GM23248 (cell line): ENCODE measurements at regions not wholly inside any gene's neighbourhood (a gene's known extent, or its start where the extent isn't known, plus 50 kb on each side); places are given as distances from the start of the nearest gene placed in this dataset.

Source experiments
- DNase-seq: peaks from one replicate; pipeline ENCODE4 v3.0.0-alpha.2; 2015
- H2AFZ ChIP-seq: fragments of 200-600 bp; sonication (generic); 2 replicates; pipeline ENCODE4 v1.6.1; 2016; ENCODE audit warnings: antibody characterized with exemption
- H3F3A ChIP-seq: fragments of 200-600 bp; sonication (generic); 2 replicates; pipeline ENCODE4 v1.6.1; 2016; ENCODE audit warnings: mild to moderate bottlenecking, antibody characterized with exemption, mixed run types; ENCODE audit not compliant: insufficient read depth
- H3K27ac ChIP-seq: fragments of 200-600 bp; sonication (generic); 2 replicates; pipeline ENCODE4 v1.5.1; 2016; ENCODE audit warnings: mild to moderate bottlenecking
- H3K27me3 ChIP-seq: fragments of 200-600 bp; sonication (generic); replicated peaks from 2 replicates; pipeline ENCODE4 v1.6.1; 2016; ENCODE audit warnings: mild to moderate bottlenecking; ENCODE audit not compliant: insufficient read depth
- H3K36me3 ChIP-seq: fragments of 200-600 bp; sonication (generic); 2 replicates; pipeline ENCODE4 v1.6.1; 2016; ENCODE audit warnings: low read depth, mild to moderate bottlenecking
- H3K4me1 ChIP-seq: fragments of 200-600 bp; sonication (generic); 2 replicates; pipeline ENCODE4 v1.6.1; 2016; ENCODE audit warnings: mild to moderate bottlenecking; ENCODE audit not compliant: insufficient read depth
- H3K4me2 ChIP-seq: fragments of 200-600 bp; sonication (generic); one replicate; pipeline ENCODE4 v1.6.1; 2016; ENCODE audit warnings: mild to moderate bottlenecking; ENCODE audit not compliant: unreplicated experiment
- H3K4me3 ChIP-seq: fragments of 200-600 bp; sonication (generic); 2 replicates; pipeline ENCODE4 v1.5.1; 2016; ENCODE audit warnings: mild to moderate bottlenecking
- H3K79me2 ChIP-seq: fragments of 200-600 bp; sonication (generic); 2 replicates; pipeline ENCODE4 v1.6.1; 2016; ENCODE audit warnings: mild to moderate bottlenecking; ENCODE audit not compliant: insufficient read depth
- H3K9ac ChIP-seq: fragments of 200-600 bp; sonication (generic); 2 replicates; pipeline ENCODE4 v1.6.1; 2016; ENCODE audit warnings: mild to moderate bottlenecking
- H3K9me2 ChIP-seq: fragments of 200-600 bp; sonication (generic); 2 replicates; pipeline ENCODE4 v1.6.1; 2016; ENCODE audit warnings: mixed run types, mild to moderate bottlenecking, moderate library complexity; ENCODE audit not compliant: insufficient read depth
- H3K9me3 ChIP-seq: fragments of 200-600 bp; sonication (generic); one replicate; pipeline ENCODE4 v1.6.1; 2017; ENCODE audit warnings: low read depth
- H4K20me1 ChIP-seq: fragments of 200-600 bp; sonication (generic); 2 replicates; pipeline ENCODE4 v1.6.0; 2016; ENCODE audit not compliant: insufficient read depth
- EZH2 ChIP-seq: fragments of 200-600 bp; sonication (generic); IDR thresholded peaks from 2 replicates; pipeline ENCODE4 v1.6.1; 2018; ENCODE audit warnings: antibody characterized with exemption, mild to moderate bottlenecking; ENCODE audit not compliant: insufficient read depth, poor library complexity, severe bottlenecking
- EZH2phosphoT487 ChIP-seq: fragments of 200-600 bp; sonication (generic); IDR thresholded peaks from 2 replicates; pipeline ENCODE4 v1.6.1; 2018; ENCODE audit warnings: antibody characterized with exemption, moderate library complexity, mild to moderate bottlenecking, low read depth; ENCODE audit not compliant: insufficient read depth
- WGBS, 2 experiments: methylation state at CpG; one replicate each; pipeline ENCODE4 v1.1.6; 2015 to 2017; ENCODE audit warnings: low lambda C conversion rate in 2 of 2, low coverage in 1 of 2; ENCODE audit errors: missing lambda C conversion rate in 2 of 2; 5-methylcytosine and 5-hydroxymethylcytosine counted together
- in situ Hi-C: fragments of 300-500 bp; cut with MboI; formaldehyde crosslinking; loops from 2 replicates; pipeline ENCODE4 v1.15.0; 2020

DNA sequence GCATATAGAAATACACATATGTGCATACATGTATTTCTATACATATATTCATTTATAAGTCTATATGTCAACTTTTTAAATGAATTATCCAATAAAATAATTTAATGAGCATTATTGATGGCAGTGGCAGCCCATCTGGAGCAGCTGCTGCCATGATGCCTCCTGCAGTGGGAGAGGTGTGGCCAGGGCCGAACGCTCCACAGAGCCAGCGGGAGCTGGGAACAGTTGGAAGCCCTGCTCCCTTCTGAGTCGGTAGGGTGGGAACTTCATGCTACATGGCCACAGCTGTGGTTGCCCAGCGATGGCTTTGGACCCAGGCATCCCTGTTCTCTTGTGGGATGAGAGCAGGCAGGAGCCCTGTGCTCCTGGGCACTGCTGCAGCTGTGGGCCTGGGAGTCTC is 812.4 kb upstream of the CTNND2 start:
- TF ChIP-seq EZH2phosphoT487 (no peak), EZH2 (no peak)
- Histone ChIP-seq H3K9ac (no peak overlapping the region), H3K27me3 (no peaks in the 10 kb centered on the region), H3K79me2 (no peaks in the 10 kb centered on the region), H3K9me3 (peaks cover 5% of the 10 kb centered on the region), H4K20me1 (no peaks in the 10 kb centered on the region), H3K27ac (no peak overlapping the region), H3K4me2 (no peak overlapping the region), H3K9me2 (no peaks in the 10 kb centered on the region), H3K4me3 (no peak overlapping the region), H2AFZ (no peak overlapping the region), H3K36me3 (no peaks in the 10 kb centered on the region), H3K4me1 (no peaks in the 10 kb centered on the region), H3F3A (no peaks in the 10 kb centered on the region)
- WGBS, 2 experiments = 18 to 19% methylated on average over 5 of the region's 5 CpGs
- in situ Hi-C loops = no loop called here
- no peak for DNase-seq

DNA sequence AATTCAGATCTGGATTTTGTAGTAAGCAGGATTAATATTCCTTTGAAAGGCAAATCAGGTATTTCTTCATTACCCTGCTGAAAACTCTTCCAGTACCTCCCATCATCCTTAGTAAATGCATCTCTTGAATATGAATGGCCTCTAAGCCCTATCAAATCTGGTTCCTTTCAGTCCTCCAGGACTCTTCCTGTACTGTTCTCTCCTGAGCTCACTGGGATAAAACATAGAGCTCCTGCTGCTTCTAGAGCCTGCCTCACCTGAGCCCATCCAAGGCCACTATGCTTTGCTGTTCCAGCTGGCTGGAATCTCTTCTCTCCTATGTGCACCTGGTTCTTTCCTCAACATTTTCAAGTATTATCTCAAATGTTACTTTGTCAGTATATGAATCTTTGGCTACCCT is 803.3 kb upstream of the CTNND2 start:
- H3K4me3 ChIP-seq = no peak overlapping the region
- no peak for TF ChIP-seq EZH2phosphoT487
- TF ChIP-seq EZH2 = no peak
- H4K20me1 ChIP-seq = no peaks in the 10 kb centered on the region
- H3K79me2 ChIP-seq = no peaks in the 10 kb centered on the region
- no peaks in the 10 kb centered on the region for H3K9me3 ChIP-seq
- no peaks in the 10 kb centered on the region for H3K36me3 ChIP-seq
- no peak for DNase-seq
- H3K4me1 ChIP-seq = no peaks in the 10 kb centered on the region
- H2AFZ ChIP-seq = no peak overlapping the region
- no peak overlapping the region for H3K9ac ChIP-seq
- no peaks in the 10 kb centered on the region for H3K27me3 ChIP-seq
- in situ Hi-C loops = no loop called here
- no peak overlapping the region for H3K4me2 ChIP-seq
- H3K27ac ChIP-seq = no peak overlapping the region
- no peaks in the 10 kb centered on the region for H3K9me2 ChIP-seq
- H3F3A ChIP-seq = no peaks in the 10 kb centered on the region

GRCh38 chr5:12704955-12705354 is 800.7 kb upstream of the CTNND2 start:
- no peaks in the 10 kb centered on the region for H3K27me3 ChIP-seq
- no peaks in the 10 kb centered on the region for H3K36me3 ChIP-seq
- no peak overlapping the region for H2AFZ ChIP-seq
- no peaks in the 10 kb centered on the region for H3K4me1 ChIP-seq
- no peaks in the 10 kb centered on the region for H3F3A ChIP-seq
- no peak overlapping the region for H3K4me3 ChIP-seq
- no peaks in the 10 kb centered on the region for H3K79me2 ChIP-seq
- no peaks in the 10 kb centered on the region for H3K9me2 ChIP-seq
- H3K27ac ChIP-seq = no peak overlapping the region
- DNase-seq = peak; percentile 2
- in situ Hi-C loops = no loop called here
- no peaks in the 10 kb centered on the region for H3K9me3 ChIP-seq
- TF ChIP-seq EZH2 = no peak
- TF ChIP-seq EZH2phosphoT487 = no peak
- no peak overlapping the region for H3K4me2 ChIP-seq
- no peaks in the 10 kb centered on the region for H4K20me1 ChIP-seq
- no peak overlapping the region for H3K9ac ChIP-seq
- WGBS, 2 experiments = 26 to 35% methylated on average over 2 of the region's 2 CpGs

DNA sequence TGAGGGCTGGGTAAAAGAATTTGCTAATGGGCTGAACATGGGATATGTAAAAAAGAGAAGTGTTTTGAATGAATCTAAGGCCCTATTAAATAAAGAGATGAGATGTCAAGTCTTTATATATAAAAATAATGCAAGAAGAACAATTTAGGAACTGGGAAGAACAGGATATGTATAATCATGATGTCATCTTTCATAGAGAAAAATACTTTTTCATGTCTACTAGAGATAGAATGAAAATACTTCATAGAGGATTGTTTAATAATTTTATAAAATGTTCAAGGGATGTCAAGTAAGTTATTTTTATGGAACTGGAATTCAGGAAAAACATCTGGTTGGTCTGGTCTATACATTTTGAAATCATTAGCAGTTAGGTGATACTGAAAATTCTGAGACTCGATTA is 799.0 kb upstream of the CTNND2 start:
- H3K4me2 ChIP-seq = no peak overlapping the region
- H3K27ac ChIP-seq = no peak overlapping the region
- no peaks in the 10 kb centered on the region for H3K9me2 ChIP-seq
- no peaks in the 10 kb centered on the region for H4K20me1 ChIP-seq
- H3K9me3 ChIP-seq = no peaks in the 10 kb centered on the region
- H2AFZ ChIP-seq = no peak overlapping the region
- in situ Hi-C loops = no loop called here
- no peaks in the 10 kb centered on the region for H3K27me3 ChIP-seq
- no peak overlapping the region for H3K9ac ChIP-seq
- 18 to 20% methylated on average over 1 of the region's 1 CpG for whole genome bisulfite sequencing, 2 experiments
- no peaks in the 10 kb centered on the region for H3K36me3 ChIP-seq
- DNase-seq = no peak
- H3K4me3 ChIP-seq = no peak overlapping the region
- H3K4me1 ChIP-seq = no peaks in the 10 kb centered on the region
- TF ChIP-seq EZH2 (no peak), EZH2phosphoT487 (no peak)
- H3F3A ChIP-seq = no peaks in the 10 kb centered on the region
- no peaks in the 10 kb centered on the region for H3K79me2 ChIP-seq

GRCh38 chr5:12695651-12696050 is 791.4 kb upstream of the CTNND2 start:
- whole genome bisulfite sequencing, 2 experiments = 14 to 26% methylated on average over 1 of the region's 1 CpG
- in situ Hi-C loops = no loop called here

More at GRCh38 chr5:12695651-12696050, 791.4 kb upstream of the CTNND2 start:
- no peaks in the 10 kb centered on the region for H3K79me2 ChIP-seq
- TF ChIP-seq EZH2 (no peak), EZH2phosphoT487 (no peak)
- no peak overlapping the region for H2AFZ ChIP-seq
- no peak overlapping the region for H3K9ac ChIP-seq
- H3K27me3 ChIP-seq = no peaks in the 10 kb centered on the region
- H3F3A ChIP-seq = no peaks in the 10 kb centered on the region
- no peaks in the 10 kb centered on the region for H4K20me1 ChIP-seq
- DNase-seq = no peak
- no peak overlapping the region for H3K27ac ChIP-seq
- H3K9me3 ChIP-seq = no peaks in the 10 kb centered on the region
- no peaks in the 10 kb centered on the region for H3K36me3 ChIP-seq
- no peaks in the 10 kb centered on the region for H3K9me2 ChIP-seq
- no peak overlapping the region for H3K4me2 ChIP-seq
- no peaks in the 10 kb centered on the region for H3K4me1 ChIP-seq
- no peak overlapping the region for H3K4me3 ChIP-seq
